ENCODE measurements at regions not wholly inside any gene's neighbourhood (a gene's known extent, or its start where the extent isn't known, plus 50 kb on each side); places are given as distances from the start of the nearest gene placed in this dataset.

DNA sequence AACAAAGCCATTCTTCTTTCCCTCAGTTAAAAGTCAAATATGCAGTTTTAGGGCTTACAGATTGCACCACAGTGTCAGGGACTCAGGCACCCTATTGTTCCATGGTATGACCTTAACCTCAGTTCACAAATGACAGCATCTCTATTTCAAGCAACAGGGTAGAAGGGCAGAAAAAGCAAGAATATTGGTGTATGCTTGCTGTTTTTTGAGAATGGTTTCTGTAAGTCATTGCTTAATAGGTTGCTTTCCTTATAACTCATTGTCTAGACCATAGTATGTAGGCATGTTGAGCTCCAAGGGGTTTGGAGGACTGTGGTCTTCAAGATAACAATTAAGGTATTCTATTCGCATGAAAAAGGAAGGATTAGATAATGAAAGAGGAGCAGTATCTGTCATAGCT, 183.5 kb upstream of the EDIL3 start:
- no peak for TF ChIP-seq HDGF (IDR thresholded peaks at IDR 0.05)
- TF ChIP-seq, protein P1, sequence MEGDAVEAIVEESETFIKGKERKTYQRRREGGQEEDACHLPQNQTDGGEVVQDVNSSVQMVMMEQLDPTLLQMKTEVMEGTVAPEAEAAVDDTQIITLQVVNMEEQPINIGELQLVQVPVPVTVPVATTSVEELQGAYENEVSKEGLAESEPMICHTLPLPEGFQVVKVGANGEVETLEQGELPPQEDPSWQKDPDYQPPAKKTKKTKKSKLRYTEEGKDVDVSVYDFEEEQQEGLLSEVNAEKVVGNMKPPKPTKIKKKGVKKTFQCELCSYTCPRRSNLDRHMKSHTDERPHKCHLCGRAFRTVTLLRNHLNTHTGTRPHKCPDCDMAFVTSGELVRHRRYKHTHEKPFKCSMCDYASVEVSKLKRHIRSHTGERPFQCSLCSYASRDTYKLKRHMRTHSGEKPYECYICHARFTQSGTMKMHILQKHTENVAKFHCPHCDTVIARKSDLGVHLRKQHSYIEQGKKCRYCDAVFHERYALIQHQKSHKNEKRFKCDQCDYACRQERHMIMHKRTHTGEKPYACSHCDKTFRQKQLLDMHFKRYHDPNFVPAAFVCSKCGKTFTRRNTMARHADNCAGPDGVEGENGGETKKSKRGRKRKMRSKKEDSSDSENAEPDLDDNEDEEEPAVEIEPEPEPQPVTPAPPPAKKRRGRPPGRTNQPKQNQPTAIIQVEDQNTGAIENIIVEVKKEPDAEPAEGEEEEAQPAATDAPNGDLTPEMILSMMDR (IDR thresholded peaks at IDR 0.05 in 2 of 3, conservative IDR thresholded peaks at IDR 0.05 in 1 of 3; ENCODE audit: control insufficient read depth in 2 of 3, extremely low read depth in 1 of 3, insufficient read depth in 1 of 3, low read depth in 3 of 3, low read length in 3 of 3), result no peak
- TF ChIP-seq, protein P2, sequence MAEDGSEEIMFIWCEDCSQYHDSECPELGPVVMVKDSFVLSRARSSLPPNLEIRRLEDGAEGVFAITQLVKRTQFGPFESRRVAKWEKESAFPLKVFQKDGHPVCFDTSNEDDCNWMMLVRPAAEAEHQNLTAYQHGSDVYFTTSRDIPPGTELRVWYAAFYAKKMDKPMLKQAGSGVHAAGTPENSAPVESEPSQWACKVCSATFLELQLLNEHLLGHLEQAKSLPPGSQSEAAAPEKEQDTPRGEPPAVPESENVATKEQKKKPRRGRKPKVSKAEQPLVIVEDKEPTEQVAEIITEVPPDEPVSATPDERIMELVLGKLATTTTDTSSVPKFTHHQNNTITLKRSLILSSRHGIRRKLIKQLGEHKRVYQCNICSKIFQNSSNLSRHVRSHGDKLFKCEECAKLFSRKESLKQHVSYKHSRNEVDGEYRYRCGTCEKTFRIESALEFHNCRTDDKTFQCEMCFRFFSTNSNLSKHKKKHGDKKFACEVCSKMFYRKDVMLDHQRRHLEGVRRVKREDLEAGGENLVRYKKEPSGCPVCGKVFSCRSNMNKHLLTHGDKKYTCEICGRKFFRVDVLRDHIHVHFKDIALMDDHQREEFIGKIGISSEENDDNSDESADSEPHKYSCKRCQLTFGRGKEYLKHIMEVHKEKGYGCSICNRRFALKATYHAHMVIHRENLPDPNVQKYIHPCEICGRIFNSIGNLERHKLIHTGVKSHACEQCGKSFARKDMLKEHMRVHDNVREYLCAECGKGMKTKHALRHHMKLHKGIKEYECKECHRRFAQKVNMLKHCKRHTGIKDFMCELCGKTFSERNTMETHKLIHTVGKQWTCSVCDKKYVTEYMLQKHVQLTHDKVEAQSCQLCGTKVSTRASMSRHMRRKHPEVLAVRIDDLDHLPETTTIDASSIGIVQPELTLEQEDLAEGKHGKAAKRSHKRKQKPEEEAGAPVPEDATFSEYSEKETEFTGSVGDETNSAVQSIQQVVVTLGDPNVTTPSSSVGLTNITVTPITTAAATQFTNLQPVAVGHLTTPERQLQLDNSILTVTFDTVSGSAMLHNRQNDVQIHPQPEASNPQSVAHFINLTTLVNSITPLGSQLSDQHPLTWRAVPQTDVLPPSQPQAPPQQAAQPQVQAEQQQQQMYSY (CRISPR knock-in tag; IDR thresholded peaks at IDR 0.05), result no peak
- no peak for TF ChIP-seq PAX8 (IDR thresholded peaks at IDR 0.05)
- TF ChIP-seq, protein P3, sequence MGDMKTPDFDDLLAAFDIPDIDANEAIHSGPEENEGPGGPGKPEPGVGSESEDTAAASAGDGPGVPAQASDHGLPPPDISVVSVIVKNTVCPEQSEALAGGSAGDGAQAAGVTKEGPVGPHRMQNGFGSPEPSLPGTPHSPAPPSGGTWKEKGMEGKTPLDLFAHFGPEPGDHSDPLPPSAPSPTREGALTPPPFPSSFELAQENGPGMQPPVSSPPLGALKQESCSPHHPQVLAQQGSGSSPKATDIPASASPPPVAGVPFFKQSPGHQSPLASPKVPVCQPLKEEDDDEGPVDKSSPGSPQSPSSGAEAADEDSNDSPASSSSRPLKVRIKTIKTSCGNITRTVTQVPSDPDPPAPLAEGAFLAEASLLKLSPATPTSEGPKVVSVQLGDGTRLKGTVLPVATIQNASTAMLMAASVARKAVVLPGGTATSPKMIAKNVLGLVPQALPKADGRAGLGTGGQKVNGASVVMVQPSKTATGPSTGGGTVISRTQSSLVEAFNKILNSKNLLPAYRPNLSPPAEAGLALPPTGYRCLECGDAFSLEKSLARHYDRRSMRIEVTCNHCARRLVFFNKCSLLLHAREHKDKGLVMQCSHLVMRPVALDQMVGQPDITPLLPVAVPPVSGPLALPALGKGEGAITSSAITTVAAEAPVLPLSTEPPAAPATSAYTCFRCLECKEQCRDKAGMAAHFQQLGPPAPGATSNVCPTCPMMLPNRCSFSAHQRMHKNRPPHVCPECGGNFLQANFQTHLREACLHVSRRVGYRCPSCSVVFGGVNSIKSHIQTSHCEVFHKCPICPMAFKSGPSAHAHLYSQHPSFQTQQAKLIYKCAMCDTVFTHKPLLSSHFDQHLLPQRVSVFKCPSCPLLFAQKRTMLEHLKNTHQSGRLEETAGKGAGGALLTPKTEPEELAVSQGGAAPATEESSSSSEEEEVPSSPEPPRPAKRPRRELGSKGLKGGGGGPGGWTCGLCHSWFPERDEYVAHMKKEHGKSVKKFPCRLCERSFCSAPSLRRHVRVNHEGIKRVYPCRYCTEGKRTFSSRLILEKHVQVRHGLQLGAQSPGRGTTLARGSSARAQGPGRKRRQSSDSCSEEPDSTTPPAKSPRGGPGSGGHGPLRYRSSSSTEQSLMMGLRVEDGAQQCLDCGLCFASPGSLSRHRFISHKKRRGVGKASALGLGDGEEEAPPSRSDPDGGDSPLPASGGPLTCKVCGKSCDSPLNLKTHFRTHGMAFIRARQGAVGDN (IDR thresholded peaks at IDR 0.05), result no peak
- no peak for TF ChIP-seq TAF1 (IDR thresholded peaks at IDR 0.05; ENCODE audit: borderline replicate concordance, low read depth, low read length)
- no peak for TF ChIP-seq ZNF217 (IDR thresholded peaks at IDR 0.05)
- no peak for TF ChIP-seq BCL3 (IDR thresholded peaks at IDR 0.05; ENCODE audit: borderline replicate concordance, insufficient read depth, low read depth, low read length, poor library complexity, severe bottlenecking)
- no peak for TF ChIP-seq LARP7 (IDR thresholded peaks at IDR 0.05)
- TF ChIP-seq RAD21 (IDR thresholded peaks at IDR 0.05; ENCODE audit: insufficient read depth, low read depth, low read length), result no peak
